WTC11 (cell line): ENCODE measurements at regions not wholly inside any gene's neighbourhood (a gene's known extent, or its start where the extent isn't known, plus 50 kb on each side); places are given as distances from the start of the nearest gene placed in this dataset.

Experiments used
- CTCF ChIP-seq: fragments of 200-600 bp; IDR thresholded peaks from 2 replicates; pipeline ENCODE4 v1.8.0; 2022; ENCODE audit warnings: antibody characterized with exemption
- FOXK1 ChIP-seq: sonication (generic); formaldehyde crosslinking; IDR thresholded peaks from 2 replicates; pipeline ENCODE4 v1.8.0; 2022; ENCODE audit warnings: mild to moderate bottlenecking, moderate library complexity, missing genetic modification reagents
- MXD4 ChIP-seq: fragments of 250-450 bp; sonication (Bioruptor Pico); IDR thresholded peaks from 2 replicates; pipeline ENCODE4 v1.8.0; 2021; ENCODE audit warnings: mild to moderate bottlenecking, moderate library complexity, borderline replicate concordance
- NR2C2 ChIP-seq: sonication (generic); formaldehyde crosslinking; IDR thresholded peaks from 2 replicates; pipeline ENCODE4 v1.8.0; 2022; ENCODE audit warnings: mild to moderate bottlenecking, missing genetic modification reagents

- no peak for TF ChIP-seq CTCF
- TF ChIP-seq MXD4 (CRISPR knock-in tag), result no peak
- no peak for TF ChIP-seq NR2C2 (CRISPR knock-in tag)
- TF ChIP-seq FOXK1 (CRISPR knock-in tag), result no peak
These were observed 87.3 kb upstream of the PEG3 start for GRCh38 chr19:56927791-56928207.
